Neutrophil (primary cell): ENCODE measurements at regions not wholly inside any gene's neighbourhood (a gene's known extent, or its start where the extent isn't known, plus 50 kb on each side); places are given as distances from the start of the nearest gene placed in this dataset.

Experiments used
- H3K27ac ChIP-seq: fragments of 200-600 bp; sonication (generic); 2 replicates; pipeline ENCODE4 v1.5.1; 2016; ENCODE audit warnings: mild to moderate bottlenecking, moderate library complexity
- H3K27me3 ChIP-seq: fragments of 200-600 bp; sonication (generic); 2 replicates; pipeline ENCODE4 v1.6.0; 2016; ENCODE audit warnings: mild to moderate bottlenecking
- H3K36me3 ChIP-seq: fragments of 200-600 bp; sonication (generic); 2 replicates; pipeline ENCODE4 v1.5.1; 2017
- H3K4me1 ChIP-seq, 2 experiments: fragments of 200-600 bp in 1 of 2; sonication (generic) in 1 of 2; 1 replicate in 1 of 2; 2 replicates in 1 of 2; pipeline versions ENCODE4 v1.5.1 to v1.6.1; 2013 to 2016; ENCODE audit warnings: low read depth in 1 of 2, low read length in 1 of 2, mild to moderate bottlenecking in 1 of 2, moderate library complexity in 1 of 2; ENCODE audit not compliant: control insufficient read depth in 1 of 2, insufficient read depth in 1 of 2
- H3K4me3 ChIP-seq, 2 experiments: fragments of 200-600 bp in 1 of 2; sonication (generic) in 1 of 2; 1 replicate in 1 of 2; 2 replicates in 1 of 2; pipeline ENCODE4 v1.5.1; 2013 to 2016; ENCODE audit warnings: low read depth in 1 of 2, low read length in 1 of 2, mild to moderate bottlenecking in 1 of 2, moderate library complexity in 1 of 2
- H3K9me3 ChIP-seq: fragments of 200-600 bp; sonication (generic); 2 replicates; pipeline ENCODE4 v1.5.1; 2016
- TF ChIP-seq, protein P1 (sequence below): fragments of 200-600 bp; sonication (generic); IDR thresholded peaks from 2 replicates; pipeline ENCODE4 v1.5.1; 2016; ENCODE audit warnings: antibody characterized with exemption

DNA sequence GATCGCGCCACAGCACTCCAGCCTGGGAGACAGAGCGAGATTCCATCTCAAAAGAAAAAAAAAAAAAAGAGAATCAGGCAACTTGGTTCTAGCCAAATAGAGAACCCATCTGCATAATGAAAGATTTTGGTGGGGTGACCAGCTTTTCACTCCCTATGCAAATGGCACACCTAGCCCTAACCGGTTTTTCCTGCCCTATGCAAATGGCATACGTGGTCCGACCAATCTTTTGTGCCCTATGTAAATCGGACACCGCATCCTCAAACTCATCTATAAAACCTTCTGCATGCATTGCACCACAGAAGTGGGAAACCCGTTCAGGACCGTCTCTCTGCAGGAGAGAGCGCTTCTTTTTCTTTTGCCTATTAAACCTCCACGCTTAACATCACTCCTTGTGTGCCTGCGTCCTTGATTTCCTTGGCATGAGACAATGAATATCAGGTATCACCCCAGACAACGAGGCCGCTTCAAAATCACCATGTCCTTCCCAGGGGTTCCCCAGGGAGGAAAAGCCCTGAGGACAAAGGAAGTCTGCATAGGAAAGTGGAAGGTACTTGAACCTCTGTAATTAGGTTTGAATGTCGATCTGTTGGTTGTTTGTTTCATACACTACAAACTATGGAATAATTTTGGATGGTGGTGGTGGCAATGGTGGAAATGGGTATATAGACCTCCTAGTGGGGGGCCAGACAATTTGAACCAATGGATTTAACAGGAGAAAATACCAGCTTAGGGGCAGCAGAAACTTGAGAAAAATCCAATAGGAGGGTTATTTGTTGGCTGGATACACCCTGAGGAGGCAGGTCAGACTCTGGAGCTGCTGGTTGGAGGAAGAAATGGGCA lies 396.2 kb downstream of the TYW1 start:
- Histone ChIP-seq H3K36me3 (no peaks in the 10 kb centered on the region), H3K4me1 (no peaks in the 10 kb centered on the region), H3K9me3 (no peaks in the 10 kb centered on the region), H3K4me3 (no peak overlapping the region), H3K27ac (no peak overlapping the region), H3K27me3 (no peaks in the 10 kb centered on the region)
- TF ChIP-seq, protein P1, sequence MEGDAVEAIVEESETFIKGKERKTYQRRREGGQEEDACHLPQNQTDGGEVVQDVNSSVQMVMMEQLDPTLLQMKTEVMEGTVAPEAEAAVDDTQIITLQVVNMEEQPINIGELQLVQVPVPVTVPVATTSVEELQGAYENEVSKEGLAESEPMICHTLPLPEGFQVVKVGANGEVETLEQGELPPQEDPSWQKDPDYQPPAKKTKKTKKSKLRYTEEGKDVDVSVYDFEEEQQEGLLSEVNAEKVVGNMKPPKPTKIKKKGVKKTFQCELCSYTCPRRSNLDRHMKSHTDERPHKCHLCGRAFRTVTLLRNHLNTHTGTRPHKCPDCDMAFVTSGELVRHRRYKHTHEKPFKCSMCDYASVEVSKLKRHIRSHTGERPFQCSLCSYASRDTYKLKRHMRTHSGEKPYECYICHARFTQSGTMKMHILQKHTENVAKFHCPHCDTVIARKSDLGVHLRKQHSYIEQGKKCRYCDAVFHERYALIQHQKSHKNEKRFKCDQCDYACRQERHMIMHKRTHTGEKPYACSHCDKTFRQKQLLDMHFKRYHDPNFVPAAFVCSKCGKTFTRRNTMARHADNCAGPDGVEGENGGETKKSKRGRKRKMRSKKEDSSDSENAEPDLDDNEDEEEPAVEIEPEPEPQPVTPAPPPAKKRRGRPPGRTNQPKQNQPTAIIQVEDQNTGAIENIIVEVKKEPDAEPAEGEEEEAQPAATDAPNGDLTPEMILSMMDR, result no peak

DNA sequence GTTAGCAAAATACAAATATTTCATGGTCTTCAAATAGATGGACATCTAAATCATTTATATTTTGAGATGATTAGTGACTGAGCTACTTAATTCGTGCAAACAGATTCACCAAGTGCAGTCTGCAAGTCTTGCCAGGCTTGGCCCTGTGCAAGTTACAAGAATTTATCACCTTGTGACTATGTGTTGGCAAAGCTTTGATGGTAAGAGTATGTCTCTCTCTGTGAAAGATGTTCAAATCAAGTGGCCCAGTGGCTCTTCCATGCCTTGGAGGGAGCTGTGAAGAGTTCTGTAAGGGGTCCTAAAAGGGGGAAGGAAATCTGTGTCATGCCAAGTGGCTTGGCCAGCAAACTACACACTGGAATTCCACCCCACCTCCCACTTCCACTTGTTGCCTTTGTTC lies 397.3 kb downstream of the TYW1 start:
- Histone ChIP-seq H3K36me3 (no peaks in the 10 kb centered on the region), H3K9me3 (no peaks in the 10 kb centered on the region), H3K27ac (no peak overlapping the region), H3K27me3 (no peaks in the 10 kb centered on the region), H3K4me1 (no peaks in the 10 kb centered on the region), H3K4me3 (no peak overlapping the region)
- TF ChIP-seq, protein P1, result no peak

DNA sequence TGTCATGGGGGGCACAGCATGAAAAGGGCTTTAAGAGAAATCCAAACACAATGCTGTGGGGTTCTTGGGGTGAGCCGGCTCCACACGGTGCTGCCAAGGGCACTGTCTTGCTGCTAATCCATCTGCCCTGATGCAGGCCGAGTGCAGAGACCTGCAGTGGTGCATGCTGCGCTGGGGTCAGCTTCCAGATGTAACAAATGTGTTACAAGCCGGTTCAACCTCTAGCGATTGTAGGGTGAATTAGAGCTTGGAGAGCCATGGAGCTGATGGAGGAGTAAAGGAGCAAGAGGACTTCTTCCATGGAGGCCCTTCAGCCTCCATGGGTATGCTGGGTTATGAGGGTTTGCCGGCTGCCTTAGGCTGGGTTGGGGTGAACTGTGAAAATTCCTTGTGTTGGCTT lies 402.3 kb downstream of the TYW1 start:
- TF ChIP-seq, protein P1, result no peak

DNA sequence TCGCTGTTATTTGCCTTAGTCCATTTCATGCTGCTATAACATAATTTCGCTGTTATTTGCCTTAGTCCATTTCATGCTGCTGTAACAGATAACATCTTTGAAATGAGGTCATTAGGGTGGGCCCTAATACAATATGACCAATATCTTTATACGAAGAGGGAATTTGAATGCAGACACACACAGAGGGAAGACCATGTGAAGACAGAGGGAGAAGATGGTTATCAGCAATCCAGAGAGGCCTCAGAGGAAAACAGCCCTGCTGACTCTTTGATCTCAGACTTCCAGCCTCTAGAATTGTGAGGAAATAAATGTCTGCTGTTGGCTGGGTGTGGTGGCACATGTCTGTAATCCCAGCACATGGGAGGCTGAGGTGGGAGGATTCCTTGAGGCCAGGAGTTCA lies 404.9 kb downstream of the TYW1 start:
- H3K9me3 ChIP-seq, result no peaks in the 10 kb centered on the region
- no peak overlapping the region for H3K27ac ChIP-seq
- no peaks in the 10 kb centered on the region for H3K27me3 ChIP-seq
- H3K4me3 ChIP-seq, result no peak overlapping the region
- no peaks in the 10 kb centered on the region for H3K4me1 ChIP-seq
- TF ChIP-seq, protein P1, result no peak
- H3K36me3 ChIP-seq, result no peaks in the 10 kb centered on the region

More for the DNA sequence above, 402.3 kb downstream of the TYW1 start:
- Histone ChIP-seq H3K4me1 (no peaks in the 10 kb centered on the region), H3K4me3 (no peak overlapping the region), H3K27me3 (no peaks in the 10 kb centered on the region), H3K36me3 (no peaks in the 10 kb centered on the region), H3K9me3 (no peaks in the 10 kb centered on the region), H3K27ac (no peak overlapping the region)

DNA sequence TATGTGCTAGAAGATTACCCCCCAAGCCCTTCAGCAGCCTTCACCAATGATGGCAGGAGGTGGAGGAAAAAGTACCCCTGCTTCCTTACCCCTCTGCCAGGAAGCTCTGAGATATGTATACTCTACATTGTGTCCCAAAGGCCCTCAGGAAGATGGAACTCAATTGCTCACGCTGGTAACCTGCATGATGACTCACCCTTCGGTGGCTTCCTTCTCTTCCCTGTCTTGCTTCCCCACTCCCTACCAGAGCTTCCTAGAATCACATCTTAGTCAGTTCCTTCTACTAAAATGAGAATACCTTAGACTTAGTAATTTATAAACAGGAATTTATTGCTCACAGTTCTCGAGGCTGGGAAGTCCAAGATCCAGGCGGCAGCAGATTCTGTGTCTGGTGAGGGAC lies 405.6 kb downstream of the TYW1 start:
- TF ChIP-seq, protein P1, result no peak
- Histone ChIP-seq H3K4me3 (no peak overlapping the region), H3K4me1 (no peaks in the 10 kb centered on the region)

More for the DNA sequence above, 405.6 kb downstream of the TYW1 start:
- no peak overlapping the region for H3K27ac ChIP-seq
- no peaks in the 10 kb centered on the region for H3K36me3 ChIP-seq
- no peaks in the 10 kb centered on the region for H3K27me3 ChIP-seq
- H3K9me3 ChIP-seq, result no peaks in the 10 kb centered on the region
